Epithelial cell of esophagus (primary cell): ENCODE measurements at regions not wholly inside any gene's neighbourhood (a gene's known extent, or its start where the extent isn't known, plus 50 kb on each side); places are given as distances from the start of the nearest gene placed in this dataset.

ENCODE experiments used
- DNase-seq: peaks from one replicate; pipeline ENCODE4 v3.0.0; 2010; ENCODE audit warnings: low read depth
- H3K4me3 ChIP-seq: 2 replicates; pipeline ENCODE4 v1.5.1; 2011; ENCODE audit warnings: mild to moderate bottlenecking, low read length, control low read depth
- TF ChIP-seq, protein P1 (sequence below): IDR thresholded peaks from 2 replicates; pipeline ENCODE4 v1.5.1; 2011; ENCODE audit warnings: low read depth, mild to moderate bottlenecking, low read length, control low read depth, inconsistent platforms; ENCODE audit not compliant: insufficient read depth; ENCODE audit errors: missing control alignments

DNA sequence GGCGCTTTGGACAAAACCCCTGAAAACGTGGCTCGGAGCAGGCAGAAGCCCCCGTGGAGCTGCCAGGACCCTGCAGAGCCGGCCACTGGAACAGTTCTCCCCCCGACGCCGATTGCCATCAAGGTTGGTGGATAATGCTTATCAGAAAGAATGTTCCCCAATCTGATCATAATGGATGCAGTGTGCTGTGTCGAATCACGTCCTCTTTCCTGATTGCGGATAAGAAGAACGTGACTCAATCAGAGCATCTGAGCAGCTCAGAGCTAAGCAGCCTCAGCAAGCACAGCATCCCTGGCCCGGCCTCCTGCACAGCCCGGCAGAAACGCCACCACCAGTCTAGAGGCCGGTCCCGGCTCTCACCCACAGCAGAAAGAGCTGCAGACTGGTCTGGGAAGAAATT is 488.0 kb downstream of the EIPR1 start:
- no peak for DNase-seq
- H3K4me3 ChIP-seq = no peak overlapping the region
- TF ChIP-seq, protein P1, sequence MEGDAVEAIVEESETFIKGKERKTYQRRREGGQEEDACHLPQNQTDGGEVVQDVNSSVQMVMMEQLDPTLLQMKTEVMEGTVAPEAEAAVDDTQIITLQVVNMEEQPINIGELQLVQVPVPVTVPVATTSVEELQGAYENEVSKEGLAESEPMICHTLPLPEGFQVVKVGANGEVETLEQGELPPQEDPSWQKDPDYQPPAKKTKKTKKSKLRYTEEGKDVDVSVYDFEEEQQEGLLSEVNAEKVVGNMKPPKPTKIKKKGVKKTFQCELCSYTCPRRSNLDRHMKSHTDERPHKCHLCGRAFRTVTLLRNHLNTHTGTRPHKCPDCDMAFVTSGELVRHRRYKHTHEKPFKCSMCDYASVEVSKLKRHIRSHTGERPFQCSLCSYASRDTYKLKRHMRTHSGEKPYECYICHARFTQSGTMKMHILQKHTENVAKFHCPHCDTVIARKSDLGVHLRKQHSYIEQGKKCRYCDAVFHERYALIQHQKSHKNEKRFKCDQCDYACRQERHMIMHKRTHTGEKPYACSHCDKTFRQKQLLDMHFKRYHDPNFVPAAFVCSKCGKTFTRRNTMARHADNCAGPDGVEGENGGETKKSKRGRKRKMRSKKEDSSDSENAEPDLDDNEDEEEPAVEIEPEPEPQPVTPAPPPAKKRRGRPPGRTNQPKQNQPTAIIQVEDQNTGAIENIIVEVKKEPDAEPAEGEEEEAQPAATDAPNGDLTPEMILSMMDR = no peak

DNA sequence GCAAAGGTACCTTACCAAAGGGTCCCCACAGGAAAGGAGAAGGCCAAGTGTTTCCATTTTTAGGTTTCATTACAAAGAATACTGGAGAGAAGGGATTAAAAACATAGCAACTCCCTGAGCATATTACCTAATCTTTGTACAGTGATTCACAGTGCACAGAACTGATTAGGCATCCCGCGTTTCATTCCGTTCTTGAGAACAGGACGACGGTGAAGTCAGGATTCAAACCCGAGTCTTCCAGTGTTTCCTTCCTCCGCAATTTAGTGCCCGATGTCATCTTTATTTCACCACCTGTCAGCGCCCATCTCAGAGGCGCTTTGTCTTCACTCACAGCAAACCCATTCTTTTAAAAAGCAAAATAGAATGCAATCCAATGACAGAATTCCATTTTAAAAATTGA is 488.5 kb downstream of the EIPR1 start:
- DNase-seq = no peak
- no peak overlapping the region for H3K4me3 ChIP-seq
- TF ChIP-seq, protein P1 = no peak

DNA sequence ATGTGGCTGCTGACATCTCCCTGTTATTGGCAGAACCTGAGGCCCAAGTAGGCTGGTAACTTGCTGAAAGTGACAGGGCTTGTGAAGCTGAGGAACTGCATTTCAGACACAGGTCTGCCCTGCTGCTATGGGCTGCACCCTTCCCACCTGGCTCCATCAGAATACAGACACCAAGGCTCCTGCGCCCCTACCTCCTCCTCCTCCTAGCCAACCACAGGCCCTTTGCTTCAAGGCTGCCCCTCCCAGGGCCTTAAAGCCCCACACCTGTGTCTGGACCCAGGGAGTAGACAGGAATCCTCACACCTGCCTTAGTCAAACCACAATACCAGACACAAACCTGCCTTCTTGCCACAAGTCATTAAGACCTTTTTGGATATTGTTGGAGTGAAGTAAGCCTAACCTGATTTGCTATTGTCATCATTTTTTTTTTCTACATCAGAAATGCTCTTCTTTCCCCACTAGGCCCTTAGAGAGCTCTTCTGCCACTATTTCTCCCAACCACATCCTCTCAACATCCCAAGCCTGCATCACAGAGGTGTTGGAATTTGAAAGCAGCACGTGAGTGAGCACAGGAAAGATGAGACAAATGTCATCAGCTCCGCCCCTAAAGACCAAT is 489.7 kb downstream of the EIPR1 start:
- no peak overlapping the region for H3K4me3 ChIP-seq
- DNase-seq = no peak
- TF ChIP-seq, protein P1 = no peak

DNA sequence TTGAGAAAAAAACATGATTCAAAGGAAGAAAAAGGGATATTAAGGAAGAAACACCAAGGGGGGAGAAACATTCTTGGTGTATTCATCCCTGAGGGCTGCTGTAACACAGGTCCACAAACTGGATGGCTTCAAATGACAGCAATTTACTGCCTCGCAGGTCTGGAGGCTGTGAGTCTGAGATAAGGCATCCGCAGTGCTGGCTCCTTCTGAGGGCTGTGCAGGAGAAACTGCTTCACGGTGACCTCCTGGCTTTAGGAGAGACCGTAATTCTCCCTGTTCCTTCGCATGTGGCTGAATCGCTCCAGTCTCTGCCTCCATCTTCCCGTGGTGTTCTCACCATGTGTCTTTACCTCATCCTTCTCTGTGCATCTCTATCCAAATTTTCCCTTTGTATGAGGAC is 490.7 kb downstream of the EIPR1 start:
- H3K4me3 ChIP-seq = no peak overlapping the region
- TF ChIP-seq, protein P1 = no peak
- no peak for DNase-seq

DNA sequence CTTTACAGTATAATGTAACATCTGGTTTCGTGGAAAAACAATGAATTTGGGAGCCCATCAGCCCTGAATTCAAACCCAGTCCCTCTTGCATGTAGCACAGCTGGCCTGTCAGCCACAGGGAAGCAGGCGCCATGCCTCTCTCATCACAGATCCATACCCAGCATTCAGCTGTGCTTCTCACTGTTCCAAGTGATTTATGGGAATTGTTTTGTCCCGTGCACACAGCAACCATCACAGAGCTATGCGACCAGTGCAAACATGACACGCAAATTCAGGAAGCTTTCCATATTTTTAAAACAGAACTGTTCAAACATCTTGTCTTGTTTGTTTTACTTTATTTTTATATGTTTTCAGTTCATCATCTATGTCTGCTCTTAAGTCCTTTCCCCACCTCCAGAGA is 496.1 kb downstream of the EIPR1 start:
- no peak overlapping the region for H3K4me3 ChIP-seq
- no peak for DNase-seq
- TF ChIP-seq, protein P1 = no peak

DNA sequence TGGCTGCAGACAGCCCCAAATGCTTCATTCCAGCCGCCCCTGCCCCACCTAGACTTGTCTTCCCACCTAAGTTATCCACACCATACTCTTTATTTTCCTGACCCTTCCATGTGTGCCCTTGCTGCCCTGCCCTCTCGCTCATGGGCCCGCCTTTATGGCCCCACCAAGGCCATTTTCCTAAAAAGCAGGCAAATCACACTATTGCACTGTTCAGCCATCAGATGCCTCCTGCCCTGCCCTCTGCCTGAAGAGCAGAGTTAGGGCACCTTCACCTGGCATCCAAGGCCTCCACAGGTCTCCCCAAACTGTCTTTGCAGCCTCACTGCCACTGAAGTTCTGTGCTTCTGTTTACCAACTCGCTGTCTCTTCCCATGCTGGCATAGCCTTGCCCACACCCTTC is 496.7 kb downstream of the EIPR1 start:
- TF ChIP-seq, protein P1 = no peak
- DNase-seq = no peak
- no peak overlapping the region for H3K4me3 ChIP-seq

DNA sequence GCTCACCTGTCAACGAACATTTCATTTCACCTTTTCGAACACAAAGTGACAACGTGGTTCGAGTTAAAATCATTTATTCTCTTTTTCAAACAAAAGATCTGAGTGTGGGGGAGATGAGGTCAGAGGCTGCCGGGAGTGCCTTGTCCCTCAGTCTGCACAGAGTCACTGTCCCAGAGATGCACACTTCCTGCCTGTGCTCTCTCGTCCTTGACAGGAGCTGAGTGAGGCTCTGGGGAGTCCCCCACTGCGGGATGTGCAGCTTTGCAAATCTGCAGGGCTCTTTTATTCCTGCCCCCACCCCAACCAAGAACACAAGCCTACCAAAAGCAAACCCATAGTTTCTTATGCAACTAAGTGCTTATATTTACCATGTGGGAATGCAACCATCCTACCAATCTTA is 497.8 kb downstream of the EIPR1 start:
- DNase-seq = no peak
- TF ChIP-seq, protein P1 = no peak

More for the DNA sequence above, 497.8 kb downstream of the EIPR1 start:
- no peak overlapping the region for H3K4me3 ChIP-seq
